GM19438 (cell line): ENCODE measurements at regions not wholly inside any gene's neighbourhood (a gene's known extent, or its start where the extent isn't known, plus 50 kb on each side); places are given as distances from the start of the nearest gene placed in this dataset.

Source experiments
- ATAC-seq: cut with Tn5 transposase; IDR thresholded peaks from one replicate; pipeline ENCODE4 v1.9.1; 2021; ENCODE audit warnings: low read depth; ENCODE audit not compliant: unreplicated experiment

DNA sequence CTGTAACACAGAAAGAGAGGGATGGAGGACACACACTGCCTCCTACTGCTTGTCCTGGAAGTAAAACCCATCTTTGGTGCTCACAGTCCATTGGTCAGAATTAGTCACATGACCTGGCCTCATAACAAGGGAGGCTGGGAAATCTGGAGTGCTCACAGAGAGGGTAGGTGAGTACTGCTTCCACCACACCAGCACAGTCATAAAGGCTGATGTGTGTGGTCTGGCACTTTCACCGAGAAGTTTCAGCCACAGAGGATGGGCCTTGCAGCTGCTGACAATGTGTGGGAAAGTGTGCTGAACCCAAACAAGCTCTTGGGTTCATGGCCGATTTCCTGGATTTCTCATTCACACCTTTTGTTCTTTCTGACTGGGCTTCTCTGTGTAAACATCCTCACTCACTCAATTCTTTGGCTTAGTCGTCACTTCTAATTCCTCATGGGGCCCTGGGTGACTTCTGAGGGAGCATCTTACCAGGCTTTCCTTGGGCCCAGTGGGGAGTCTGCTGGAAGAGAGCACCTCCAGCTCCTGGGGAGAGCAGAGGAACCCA lies 100.7 kb downstream of the ASB7 start:
- peak; percentile 100 for ATAC-seq

DNA sequence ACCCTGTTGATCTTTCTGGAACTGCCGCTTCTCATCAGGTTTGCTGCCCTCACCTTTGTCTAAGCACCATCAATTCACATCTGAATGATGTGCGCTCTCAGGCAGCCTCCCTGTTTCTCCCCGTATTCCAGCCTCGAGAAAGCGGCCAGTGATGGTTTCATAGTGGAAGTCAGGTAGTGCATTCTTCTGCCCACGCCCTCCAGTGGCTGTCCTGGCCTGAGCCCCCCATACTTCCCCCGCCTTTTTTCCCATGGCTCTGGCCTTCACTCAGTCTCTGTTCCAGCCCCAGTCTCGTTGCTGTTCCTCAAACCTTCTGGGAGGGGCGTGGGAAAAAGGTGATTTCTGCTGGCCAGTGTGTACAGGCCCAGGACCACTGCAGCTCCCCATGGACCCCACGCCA lies 101.3 kb downstream of the ASB7 start:
- no peak for ATAC-seq

DNA sequence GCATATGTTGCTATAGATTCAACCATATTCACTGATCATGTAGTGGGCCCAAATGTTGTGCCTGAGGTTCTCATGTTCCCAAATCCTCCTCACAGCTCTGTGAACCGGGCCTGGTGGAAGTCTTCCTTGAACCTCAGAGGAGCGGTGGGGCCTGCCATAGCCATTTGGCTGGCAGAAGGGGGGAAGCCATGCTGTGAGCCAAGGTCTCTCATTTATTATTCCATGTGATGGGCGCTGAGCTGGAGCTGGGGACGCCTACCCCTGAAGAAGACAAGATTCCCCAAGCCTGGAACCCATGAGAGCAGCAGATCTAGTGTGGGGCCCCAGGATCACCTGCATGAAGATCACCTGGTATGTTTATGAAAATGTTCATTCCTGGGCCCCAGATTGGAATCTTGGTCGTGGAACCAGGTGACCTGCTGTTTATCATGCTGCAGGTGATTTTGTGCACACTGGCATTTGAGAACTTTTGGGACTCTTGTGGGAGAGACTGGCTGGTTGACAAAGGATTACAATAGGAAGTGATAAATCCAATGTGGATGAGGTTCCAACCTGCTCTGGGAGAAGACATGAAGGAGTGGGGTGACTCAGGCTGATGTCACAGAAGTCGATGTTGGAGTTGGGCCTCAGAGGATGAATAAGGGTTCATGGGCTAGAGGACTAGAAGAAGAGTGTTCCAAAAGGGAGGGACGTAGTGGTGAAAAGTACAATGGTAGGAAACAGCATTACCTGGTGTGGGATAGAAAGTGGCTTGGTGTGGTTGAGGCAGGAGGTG lies 102.1 kb downstream of the ASB7 start:
- no peak for ATAC-seq

DNA sequence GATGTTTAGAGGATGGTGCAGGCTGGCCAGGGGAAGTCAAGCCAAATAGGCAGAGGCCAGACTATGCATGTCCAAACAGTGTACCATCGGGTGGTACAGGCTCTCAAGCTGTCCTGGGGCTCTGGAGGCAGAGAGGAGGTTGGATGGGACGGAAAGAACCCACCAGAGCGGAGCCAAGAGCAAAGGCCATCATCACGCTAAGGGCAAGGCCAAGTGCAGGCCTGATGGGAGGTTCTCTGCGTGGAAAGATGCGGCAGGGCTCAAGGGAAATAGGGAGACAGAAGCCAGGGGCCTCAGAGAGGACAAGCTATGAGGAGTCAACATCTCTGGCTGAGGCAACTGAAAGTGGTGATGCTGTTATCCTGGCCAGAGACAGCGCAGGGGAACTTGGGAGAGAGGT lies 102.7 kb downstream of the ASB7 start:
- ATAC-seq: no peak

DNA sequence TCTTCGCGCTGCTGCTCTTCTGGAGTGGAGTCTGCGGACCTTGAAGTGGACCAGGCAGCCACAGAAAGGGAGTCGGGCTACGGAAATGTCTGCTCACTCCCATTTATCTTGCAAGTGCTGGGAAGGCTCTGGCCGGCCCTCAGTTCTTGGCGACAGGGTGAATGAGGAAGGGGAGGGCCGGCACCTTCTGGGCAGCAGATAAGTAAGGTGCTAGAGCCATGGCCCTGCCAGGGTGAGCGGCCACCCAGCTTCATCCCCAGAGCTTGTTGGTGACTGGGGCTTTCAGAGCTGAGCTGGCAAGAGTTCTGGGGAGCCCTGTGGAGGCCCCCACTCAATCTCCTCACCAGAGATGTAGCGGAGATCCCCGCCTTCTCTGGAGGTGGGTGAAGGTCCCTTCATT lies 103.5 kb downstream of the ASB7 start:
- ATAC-seq: no peak

DNA sequence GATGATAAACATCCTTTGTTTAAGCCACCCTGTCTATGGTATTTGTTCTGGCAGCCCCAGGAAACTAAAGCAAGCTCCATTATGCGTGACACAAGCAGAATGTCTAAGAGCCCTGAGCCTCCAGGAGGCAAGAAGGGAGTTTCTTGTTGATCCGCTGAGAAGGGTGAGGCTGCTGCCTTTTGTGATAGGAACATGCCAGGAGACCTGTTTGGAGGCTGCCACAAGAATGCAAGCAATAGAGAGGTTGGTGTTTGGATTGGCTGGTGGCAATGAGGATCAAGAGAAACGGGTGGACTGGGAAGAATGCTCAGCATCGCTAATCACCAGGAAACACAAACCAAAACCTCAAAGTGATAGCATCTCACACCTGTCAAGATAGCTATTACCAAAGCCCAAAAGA lies 104.8 kb downstream of the ASB7 start:
- no peak for ATAC-seq

DNA sequence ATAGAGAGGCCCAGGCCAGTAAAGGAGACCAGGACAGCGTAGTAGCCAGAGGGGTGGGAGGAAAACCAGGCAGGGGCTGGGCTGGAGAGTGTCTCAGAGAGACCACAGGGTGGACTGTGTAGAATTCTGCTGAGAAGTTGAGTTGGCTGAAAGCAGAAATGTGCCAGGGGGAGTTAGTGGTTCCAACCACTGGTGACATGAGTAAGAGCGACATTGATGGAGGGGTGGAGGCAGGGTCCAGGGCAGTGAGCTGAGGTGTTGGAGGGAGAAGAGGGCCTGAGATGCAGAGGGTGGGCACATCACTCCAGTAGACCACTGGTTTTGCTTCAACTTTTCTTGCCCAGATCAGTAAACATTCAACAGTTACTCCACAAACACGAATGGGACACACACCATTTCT lies 106.5 kb downstream of the ASB7 start:
- ATAC-seq: no peak

DNA sequence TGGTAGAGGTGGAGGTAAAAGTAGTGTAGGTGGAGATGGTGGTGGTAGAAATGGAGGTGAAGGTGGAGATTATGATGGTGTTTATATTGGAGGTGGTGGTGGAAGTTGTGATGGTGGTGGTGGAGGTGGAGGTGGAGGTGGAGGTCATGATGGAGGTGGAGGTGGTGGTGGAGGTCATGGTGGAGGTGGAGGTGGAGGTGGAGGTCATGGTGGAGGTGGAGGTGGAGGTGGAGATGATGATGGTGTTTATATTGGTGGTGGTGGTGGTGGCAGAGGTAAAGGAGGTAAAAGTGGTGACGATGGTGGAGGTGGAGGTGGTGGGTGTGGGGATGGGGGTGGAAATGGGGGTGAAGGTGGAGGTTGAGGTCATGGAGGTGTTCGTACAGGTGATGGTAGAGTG lies 107.8 kb downstream of the ASB7 start:
- ATAC-seq: no peak

DNA sequence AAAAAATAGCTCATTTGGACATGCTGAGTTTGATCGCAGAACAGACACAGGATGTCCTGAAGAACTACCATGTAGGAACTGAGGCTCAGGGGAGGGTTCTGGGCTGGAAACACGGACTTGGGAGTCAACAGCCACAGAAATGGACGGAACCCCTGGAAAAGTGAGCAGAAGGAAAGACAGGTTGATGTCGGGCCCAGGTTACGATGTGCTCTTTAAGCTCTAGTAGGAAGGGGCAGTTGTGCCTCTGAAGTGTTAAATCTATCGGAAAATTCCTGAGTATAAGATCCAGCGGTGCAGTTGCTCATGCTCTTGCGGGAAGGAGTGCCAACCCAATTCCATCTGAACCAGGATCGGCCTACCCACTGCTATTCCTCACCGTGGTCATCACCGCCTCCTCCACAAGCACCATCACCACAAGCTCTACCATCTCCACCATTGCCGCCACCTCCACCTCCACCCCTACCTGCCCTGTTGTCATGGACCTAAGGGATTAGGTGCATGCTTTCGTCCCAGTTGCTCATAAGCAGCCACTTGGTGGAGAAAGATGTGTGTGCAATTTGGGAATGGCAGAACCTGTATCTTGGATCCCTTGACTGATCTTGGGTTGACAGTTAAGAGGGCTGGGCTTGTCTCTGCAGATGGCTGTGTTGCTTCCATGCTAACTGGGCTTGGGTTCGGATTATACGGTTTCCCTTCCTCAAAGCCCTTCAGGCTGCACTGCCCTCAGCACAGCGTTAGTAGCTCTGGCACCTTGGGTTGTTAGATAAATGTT lies 108.5 kb downstream of the ASB7 start:
- ATAC-seq: no peak

DNA sequence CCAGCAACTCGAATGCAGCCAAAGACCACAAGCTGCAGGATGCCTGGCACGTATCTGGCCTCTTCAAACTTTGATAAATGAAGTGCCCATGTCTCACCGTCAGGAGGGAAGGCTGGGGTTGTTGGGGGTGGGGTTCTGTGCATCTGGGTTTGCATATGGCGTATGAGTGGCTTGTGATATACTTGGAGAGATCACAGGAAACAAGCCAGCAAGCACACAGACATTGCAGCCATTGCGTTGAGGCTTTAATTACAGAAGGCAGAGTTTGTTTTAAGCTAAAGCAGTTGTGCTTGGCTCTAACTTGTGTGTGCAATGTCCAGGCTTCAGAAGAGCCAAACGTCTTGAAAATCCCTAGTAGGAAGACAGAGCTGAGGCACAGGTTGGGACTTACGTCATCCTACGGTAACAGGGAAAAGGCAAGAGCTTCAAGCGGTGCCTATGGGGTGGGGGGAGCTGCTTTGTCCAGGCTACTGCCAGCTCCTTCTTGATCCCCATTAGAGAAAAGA lies 109.2 kb downstream of the ASB7 start:
- ATAC-seq: no peak

DNA sequence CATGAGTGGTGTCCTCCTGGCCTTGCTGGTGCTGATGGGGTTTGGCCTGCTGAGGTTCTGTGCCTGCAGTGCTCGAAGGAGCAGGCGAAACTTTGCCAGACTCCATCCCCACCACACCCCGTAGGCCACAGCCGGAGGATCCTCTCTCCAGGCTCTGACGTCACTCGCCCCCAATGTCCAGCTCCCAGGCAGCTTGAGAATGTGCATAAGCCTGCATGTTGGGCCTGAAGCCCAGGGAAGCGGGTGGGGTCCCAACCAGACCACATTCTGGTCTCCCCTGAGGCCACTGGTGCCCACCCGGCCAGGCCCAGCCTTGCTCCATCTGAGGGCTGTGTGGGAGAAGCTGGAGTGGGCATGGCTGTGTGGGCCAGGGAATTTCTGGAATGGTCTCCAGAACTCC lies 109.8 kb downstream of the ASB7 start:
- ATAC-seq: no peak

DNA sequence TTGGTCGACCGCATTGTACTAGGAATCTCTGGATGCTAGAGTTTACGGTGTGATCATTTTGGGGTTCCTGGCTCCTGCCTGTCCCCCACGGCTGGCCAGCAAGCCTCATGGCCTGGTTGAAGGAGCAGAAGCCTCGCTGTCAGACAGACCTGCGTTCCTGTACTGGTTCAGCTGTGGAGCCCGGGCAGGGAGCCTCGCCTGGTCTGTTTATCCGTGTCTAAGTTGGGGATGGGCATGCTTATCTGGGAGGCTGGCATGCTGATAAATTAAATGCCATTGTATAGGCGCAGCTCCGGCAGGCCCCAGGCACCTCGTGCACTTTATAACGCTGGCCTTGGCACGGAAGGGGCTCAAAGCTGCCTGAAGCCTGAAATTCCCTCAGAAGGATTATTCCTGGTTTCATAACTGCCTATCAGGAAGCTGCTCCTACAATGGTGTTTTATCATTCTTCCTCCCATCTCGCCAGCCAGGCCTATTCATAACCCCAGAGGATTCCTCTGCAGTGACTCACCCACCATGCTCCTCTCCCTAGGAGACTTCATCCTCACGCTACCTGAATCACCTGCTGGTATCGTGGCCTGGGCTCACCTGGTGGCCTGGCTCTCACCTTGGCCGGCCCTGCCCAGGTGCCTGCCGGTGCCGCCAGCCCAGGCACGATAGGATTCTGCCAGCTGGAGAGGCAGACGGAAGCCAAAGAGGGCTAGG lies 110.9 kb downstream of the ASB7 start:
- ATAC-seq: no peak

DNA sequence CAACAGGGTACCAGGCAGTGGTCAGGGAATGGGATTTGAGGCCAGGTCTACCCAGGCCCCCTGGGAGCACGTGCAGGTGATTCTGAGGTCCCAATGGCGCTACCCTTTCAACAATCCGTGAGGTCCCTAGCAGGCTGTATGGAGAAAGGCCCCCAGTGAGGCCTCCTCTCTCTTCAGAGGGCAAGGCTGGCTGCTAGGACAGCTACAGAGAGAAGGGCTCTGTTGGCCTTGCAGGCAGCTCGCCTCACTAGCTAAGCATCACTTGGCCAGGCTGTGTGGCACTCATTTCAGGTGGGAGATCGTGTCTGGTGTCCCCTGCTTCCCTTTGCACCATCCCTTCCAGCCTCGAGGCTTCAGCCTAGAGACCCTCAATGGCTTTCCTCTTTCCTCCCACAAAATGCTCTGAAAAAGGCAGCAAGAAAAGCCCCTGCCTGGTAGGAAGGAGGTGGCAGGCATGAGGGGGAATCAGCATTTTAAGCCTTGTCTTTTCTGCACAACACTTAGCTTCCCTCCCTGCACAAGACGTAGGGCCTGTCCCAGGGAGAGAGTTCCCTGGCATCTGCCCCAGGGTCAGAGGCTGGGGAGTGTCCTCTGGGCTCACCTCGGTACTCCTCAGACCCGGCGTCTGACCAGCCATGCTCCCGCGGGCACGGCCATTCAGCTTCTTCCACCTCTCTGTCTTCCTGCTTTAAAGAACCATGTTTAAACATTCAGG lies 111.8 kb downstream of the ASB7 start:
- ATAC-seq: no peak

DNA sequence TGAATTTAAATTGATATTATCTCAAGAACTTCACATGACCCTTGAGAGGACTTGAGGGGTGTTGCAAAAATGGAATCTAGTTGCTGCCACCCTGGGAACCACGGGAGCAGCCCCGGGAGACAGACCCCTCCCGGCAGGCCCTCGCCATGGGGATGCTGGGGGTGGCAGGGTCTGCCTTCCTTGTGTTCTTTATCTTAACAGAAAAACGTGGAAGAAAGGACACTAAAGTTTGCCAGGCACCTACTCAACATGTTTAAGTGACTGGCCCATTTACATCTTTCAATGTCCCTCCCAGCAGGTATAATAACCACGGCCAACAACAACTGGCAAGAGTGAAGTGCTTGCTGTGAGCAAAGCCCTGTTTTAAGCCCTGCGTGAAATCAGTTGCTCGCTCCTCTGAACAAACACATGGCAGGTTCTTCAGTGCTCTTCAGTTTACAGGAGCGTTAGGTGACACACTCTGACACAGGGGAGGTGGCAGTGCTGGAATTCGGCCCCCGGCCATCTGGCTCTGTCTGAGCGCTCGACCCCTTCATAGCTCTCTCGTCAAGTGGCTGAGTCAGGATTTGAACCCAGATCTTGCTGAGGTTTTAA lies 112.5 kb downstream of the ASB7 start:
- ATAC-seq: no peak

DNA sequence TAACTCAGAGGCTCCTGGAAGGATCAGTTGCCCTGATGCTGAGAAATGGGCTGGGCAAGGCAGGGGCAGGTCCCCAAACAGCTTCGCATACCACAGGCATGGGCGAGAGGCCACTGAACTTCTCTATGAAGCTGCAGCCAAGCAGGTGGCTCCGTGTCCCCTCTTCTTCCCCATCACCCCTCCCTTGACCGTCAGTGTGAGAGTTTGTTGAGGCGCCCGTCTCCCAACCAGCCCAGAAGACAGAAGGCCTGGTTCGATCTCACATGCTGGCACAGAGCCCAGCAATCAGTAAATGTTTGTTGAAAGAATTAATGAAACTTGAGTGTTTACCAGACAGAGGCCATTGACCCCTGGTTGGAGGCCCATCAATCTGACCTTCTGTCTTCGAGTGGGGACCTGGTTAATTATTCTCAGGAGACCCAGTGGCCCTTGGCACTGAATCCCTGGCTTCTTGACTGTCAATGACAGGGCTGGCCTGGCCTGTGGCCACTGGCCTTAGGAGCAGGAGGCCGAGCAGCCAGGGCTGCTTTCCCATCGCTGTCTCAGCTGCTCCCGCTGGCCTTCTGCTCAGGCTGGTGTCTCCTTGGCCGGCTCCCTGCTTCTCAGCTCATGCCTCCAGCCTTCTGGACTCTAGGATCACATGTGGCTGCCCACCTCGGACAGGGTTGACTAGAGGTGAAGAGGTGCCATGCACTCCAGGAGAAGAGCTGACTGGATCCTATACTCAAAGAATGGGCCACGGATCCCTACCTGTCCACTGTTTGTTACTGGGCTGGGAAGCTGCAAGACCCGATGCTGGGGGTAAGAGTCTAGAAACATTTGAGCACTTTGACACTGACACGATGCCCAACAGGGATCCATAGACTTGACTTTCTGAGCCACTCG lies 113.4 kb downstream of the ASB7 start:
- no peak for ATAC-seq

DNA sequence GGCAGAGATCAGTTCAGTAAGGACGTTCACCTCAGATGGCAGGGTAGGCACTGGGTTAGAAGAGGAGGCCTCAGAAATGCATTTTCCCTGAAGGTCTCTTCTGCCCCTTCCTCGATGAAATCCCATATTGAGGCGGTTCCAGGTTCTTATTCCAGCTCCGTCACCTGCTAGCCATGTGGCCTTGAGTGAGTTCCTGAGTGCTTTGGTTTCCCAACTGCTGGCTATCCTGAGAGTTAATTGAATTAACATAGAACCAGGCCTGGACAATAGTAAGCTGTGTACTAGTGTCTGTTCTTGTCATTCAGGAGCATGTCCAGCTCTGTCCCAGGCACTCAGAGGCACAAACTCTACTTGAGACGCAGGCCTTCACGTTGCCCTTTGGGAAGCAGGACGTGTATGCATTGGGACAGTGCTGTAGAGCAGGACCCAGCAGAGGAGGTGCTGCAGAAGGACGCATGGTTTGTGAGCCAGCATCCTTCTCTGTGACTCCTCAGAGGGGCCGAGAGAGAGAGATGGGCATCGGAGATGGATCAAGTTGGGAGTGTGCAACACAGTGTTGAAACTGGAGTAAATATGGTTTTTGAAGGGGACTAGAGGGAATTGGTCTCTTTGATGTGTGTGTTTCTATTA lies 114.2 kb downstream of the ASB7 start:
- no peak for ATAC-seq

DNA sequence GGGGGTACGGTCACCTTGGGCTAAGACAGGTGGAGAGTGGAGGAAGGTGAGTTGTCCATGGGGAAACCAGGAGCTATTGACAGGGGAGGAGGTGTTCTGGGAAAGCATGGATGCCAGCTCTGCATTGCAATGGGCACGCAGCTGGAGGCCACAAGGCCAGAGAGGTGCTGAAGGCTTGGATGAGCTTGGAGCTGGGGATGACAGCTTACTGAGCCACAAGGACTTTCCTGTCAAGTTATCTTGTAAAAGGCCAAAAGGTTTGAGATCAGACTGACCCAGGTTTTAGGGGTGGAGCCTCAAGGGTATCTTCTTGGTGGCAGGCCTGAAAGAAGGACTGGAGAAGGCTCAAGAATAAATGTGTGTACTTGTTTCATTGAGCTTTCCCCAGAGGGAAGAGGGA lies 115.2 kb downstream of the ASB7 start:
- ATAC-seq: no peak

DNA sequence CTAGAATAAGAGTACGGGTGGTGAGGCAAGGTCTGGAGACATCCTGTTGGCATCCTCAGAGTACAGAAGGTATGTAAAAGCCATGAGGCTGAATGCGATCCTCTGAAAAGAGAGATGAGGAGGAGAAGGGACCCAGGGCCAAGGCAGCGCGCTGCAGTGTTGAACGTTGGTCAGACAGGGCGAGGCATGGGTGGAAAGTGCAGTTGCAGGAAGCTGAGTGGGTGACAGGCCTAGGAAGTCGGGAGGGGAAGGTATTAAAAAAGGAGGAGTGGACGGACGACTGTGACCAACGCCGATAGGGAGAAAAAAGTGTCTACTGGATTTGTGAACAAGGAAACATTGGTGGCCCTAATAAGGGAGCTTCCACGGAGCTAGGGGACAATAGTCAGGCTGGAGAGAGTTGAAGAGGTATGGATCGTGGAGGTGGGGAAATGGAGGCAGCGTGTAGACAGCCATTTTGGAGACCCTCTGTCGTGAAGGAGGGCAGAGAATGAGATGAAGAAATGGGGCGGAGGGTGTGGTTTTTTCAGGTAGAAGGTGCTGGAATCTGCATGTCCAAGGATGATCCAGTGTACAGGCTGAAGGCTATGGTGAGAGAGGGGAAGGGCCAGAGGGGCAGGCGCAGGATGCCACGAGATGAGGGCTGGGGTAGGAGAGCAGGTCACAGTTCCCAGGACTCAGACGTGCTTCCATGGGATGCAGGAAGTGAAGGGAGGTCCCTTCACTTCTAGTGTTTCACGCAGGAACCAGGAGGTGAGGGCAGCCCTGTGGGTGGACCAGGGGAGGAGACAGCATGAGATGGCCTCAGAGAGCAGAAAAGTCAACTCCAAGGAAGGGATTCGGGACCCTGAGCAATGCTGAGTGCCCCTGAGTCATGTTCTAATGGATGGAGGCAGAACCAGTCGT lies 115.9 kb downstream of the ASB7 start:
- ATAC-seq: no peak
